ENCODE measurements at regions not wholly inside any gene's neighbourhood (a gene's known extent, or its start where the extent isn't known, plus 50 kb on each side); places are given as distances from the start of the nearest gene placed in this dataset.
"Not testable (repeated sequence)": the region's sequence is repeated elsewhere in the genome, so short reads cannot be mapped to it uniquely, and the experiment has no call there.

GRCh38 chr9:91011891-91012290 is 210.3 kb downstream of the SYK start:
- in situ Hi-C loops (cut with HindIII; ENCODE audit: low sequenced_read_pairs), result no loop called here

DNA sequence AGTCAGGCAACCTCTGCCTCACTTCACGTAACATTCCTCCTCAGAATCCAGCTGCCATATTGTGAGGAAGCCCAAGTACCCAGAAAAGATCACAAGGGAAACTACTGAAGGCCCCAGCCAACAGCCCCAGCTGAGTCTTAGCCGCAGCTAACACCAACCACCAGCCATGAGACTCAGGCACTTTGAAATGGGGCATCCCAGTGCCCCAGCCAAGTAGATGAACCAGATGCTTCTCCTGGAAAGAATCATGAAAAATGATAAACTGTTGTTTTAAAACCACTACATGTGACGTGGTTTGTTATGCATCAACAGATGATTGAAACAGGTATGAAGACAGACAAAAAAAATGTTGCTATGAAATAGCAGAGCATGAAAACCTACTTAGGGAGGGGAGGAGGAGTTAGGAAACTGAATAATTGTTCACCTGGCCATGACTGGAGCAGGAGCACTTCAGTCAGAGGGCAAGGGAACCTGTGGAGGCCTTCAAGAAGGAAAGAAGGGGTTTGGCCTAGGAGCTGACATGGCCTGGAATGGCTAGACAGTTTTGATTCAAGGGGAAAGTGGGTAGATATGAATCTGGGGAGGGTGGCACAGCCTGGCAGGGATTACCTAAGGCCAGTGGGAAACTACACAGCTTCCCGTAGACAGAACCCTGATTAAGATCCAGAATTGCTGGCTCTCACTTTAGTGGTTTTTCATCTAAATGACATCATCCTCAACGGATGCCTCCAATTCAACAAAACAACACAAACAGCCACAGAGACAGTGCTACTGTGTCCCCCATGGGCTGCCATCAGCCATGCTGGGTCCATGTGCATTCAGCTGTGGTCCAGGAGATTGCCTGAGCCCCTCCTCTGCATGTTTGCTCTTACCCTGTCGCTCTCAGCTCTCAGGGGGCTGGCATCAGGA is 211.6 kb downstream of the SYK start:
- no peak for DNase-seq (ENCODE audit: low spot score)
- in situ Hi-C loops (cut with HindIII; ENCODE audit: low sequenced_read_pairs), result no loop called here

More at GRCh38 chr9:91011891-91012290, 210.3 kb downstream of the SYK start:
- no peak for DNase-seq (ENCODE audit: low spot score)

- in situ Hi-C loops (cut with HindIII; ENCODE audit: low sequenced_read_pairs), result no loop called here
- DNase-seq (ENCODE audit: low spot score), result no peak
These were observed 215.6 kb downstream of the SYK start for GRCh38 chr9:91017245-91017644.

- DNase-seq (ENCODE audit: low spot score); in situ Hi-C loops (cut with HindIII; ENCODE audit: low sequenced_read_pairs): not testable (repeated sequence)
These were observed 218.3 kb downstream of the SYK start for GRCh38 chr9:91019871-91020270.

DNA sequence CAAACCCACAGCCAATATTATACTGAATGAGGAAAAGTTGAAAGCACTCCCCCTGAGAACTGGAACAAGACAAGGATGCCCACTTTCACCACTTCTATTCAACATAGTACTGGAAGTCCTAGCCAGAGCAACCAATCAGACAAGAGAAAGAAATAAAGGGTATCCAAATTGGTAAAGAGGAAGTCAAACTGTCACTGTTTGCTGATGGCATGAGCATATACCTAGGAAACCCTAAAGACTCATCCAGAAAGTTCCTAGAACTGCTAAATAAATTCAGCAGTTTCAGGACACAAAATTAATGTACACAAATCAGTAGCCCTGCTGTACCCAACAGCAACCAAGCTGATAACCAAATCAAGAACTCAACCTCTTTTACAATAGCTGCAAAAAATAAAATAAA is 220.0 kb downstream of the SYK start:
- DNase-seq (ENCODE audit: low spot score); in situ Hi-C loops (cut with HindIII; ENCODE audit: low sequenced_read_pairs): not testable (repeated sequence)

GRCh38 chr9:91023741-91024140 is 222.1 kb downstream of the SYK start:
- in situ Hi-C loops (cut with HindIII; ENCODE audit: low sequenced_read_pairs), result no loop called here
- DNase-seq (ENCODE audit: low spot score), result peak; percentile 7

DNA sequence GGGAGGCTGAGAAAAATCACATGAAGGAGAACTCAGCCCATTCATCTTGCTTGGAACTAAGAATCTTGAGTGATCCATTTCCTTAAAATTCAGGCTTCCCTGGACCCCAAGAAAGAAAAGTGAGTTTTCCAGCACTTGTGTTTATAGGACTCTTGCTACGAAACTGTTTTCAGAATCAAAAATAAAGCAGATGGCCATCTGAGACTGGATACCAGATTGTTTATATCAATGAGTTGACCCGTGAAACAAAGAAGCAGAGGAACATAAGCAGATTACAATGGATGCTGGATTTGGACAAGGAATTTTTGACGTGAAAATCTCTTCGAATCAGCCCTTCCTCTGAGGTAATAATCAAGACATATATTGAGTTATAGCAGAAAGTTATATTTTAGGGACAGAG is 223.2 kb downstream of the SYK start:
- in situ Hi-C loops (cut with HindIII; ENCODE audit: low sequenced_read_pairs), result no loop called here

DNA sequence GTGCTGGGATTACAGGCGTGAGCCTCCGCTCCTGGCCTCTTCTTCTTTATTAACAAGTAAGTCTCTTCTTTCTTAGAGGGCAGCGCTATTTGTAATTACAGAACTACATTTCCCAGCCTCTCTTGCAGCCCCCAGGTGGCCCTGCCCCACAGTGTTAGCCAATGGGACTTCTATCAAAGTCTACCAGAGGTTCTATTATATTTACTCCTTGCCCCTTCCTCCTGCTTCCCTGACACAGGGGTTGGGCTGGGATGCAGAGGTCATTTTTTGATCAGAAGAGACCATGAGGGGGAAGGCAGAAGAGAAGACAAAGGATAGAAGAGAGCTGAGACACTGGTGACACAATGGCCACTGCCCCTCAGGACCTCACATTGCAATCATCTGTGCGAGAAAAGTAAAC is 224.2 kb downstream of the SYK start:
- in situ Hi-C loops (cut with HindIII; ENCODE audit: low sequenced_read_pairs), result no loop called here
- DNase-seq (ENCODE audit: low spot score), result no peak

More for the DNA sequence above, 223.2 kb downstream of the SYK start:
- peak; percentile 68 for DNase-seq (ENCODE audit: low spot score)

DNA sequence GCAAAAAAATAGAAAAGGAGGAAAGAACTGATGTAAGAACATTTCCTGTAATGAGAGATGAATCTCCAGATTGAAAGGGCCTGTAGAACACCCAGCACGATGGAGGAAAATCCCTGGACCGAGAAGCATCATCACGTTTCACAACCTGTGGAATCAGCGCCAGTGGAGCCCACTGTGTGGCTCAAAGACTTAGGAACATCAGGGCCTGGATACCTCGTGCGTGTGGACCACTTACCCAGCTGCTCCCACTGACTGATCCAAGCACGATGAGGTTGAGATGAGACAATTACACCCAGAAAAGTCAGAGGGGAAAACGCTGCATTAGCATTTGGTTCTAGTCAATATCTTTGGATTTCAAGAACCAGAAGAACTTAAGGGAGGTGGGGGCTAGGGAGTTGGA is 224.6 kb downstream of the SYK start:
- in situ Hi-C loops (cut with HindIII; ENCODE audit: low sequenced_read_pairs), result no loop called here
- no peak for DNase-seq (ENCODE audit: low spot score)

GRCh38 chr9:91027005-91027404 is 225.4 kb downstream of the SYK start:
- DNase-seq (ENCODE audit: low spot score), result no peak
- in situ Hi-C loops (cut with HindIII; ENCODE audit: low sequenced_read_pairs), result no loop called here

DNA sequence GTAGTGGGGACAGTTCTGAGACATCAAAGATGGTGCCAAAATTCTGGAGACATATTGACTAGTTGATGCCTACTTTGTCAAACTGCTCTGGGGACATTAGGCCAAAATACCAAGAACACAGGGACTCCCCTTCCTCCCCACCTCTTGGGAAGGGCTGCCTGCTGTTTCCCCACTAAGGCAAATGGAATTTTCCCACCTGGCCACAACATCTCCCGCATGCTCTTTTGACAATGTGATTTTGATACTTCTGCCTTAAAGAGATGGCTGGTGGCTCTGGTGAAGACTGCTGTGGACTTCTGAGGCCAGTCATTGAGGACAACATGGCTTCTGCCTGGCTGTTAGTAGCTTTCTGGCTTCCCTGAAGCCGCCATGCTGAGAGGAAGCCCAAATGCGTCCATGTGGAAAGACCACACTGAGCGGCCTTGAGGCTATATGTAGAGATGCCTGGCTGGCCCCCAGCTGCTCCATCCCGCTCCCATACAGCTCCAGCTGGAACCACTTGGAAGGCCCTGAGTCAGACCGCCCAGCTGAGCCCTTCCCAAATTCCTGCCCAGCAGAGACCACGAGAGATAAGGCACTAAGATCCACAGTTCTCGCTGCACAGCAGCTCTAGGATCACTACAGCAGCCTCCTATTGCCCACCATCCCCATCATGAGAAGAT is 226.7 kb downstream of the SYK start:
- in situ Hi-C loops (cut with HindIII; ENCODE audit: low sequenced_read_pairs), result no loop called here
- no peak for DNase-seq (ENCODE audit: low spot score)

GRCh38 chr9:91029650-91030361 is 228.2 kb downstream of the SYK start:
- no peak for DNase-seq (ENCODE audit: low spot score)
- in situ Hi-C loops (cut with HindIII; ENCODE audit: low sequenced_read_pairs), result no loop called here

- in situ Hi-C loops (cut with HindIII; ENCODE audit: low sequenced_read_pairs), result no loop called here
These were observed 230.5 kb downstream of the SYK start for GRCh38 chr9:91032121-91032531.

DNA sequence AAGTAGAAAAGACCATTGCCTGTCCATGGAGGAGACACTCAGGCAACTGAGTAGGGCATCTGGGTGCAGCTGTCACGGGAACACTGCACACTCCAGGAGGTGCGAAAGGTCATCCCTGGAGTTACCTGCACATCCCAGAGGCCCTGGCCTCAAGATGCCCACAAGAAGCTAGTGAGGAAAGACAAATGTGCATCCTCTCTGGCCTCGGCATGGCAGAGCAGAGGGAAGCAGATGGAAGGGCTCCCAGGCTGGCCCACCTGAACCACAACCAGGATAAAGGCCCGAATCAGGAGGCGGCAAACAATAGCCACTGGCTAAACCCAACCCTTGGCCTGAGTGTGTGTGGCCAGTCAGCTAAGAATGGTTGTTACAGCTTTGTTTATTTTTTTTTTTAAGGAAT is 231.7 kb downstream of the SYK start:
- in situ Hi-C loops (cut with HindIII; ENCODE audit: low sequenced_read_pairs), result no loop called here
- DNase-seq (ENCODE audit: low spot score), result no peak

More at GRCh38 chr9:91032121-91032531, 230.5 kb downstream of the SYK start:
- DNase-seq (ENCODE audit: low spot score), result no peak

DNA sequence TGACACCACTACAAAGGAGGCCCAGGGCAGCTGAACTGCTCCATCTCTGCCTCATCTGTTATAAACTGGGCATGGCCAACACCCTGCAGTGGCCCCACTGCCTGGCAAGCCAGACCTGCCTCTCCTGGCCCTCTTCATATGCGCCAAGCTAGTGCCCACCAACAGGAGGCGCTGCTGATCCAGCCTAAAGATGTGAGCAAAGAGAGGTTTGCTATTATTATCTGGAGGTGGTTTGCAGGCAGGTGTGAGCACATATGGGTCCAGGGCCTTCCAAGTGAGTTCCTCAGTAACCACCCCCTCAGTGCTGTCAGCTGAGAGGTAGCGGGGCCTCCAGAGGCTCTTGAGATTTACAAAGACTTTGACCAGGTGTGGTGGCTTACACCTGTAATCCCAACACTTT is 232.2 kb downstream of the SYK start:
- in situ Hi-C loops (cut with HindIII; ENCODE audit: low sequenced_read_pairs), result no loop called here
- DNase-seq (ENCODE audit: low spot score), result no peak

GRCh38 chr9:91034521-91034920 is 232.9 kb downstream of the SYK start:
- in situ Hi-C loops (cut with HindIII; ENCODE audit: low sequenced_read_pairs), result no loop called here

DNA sequence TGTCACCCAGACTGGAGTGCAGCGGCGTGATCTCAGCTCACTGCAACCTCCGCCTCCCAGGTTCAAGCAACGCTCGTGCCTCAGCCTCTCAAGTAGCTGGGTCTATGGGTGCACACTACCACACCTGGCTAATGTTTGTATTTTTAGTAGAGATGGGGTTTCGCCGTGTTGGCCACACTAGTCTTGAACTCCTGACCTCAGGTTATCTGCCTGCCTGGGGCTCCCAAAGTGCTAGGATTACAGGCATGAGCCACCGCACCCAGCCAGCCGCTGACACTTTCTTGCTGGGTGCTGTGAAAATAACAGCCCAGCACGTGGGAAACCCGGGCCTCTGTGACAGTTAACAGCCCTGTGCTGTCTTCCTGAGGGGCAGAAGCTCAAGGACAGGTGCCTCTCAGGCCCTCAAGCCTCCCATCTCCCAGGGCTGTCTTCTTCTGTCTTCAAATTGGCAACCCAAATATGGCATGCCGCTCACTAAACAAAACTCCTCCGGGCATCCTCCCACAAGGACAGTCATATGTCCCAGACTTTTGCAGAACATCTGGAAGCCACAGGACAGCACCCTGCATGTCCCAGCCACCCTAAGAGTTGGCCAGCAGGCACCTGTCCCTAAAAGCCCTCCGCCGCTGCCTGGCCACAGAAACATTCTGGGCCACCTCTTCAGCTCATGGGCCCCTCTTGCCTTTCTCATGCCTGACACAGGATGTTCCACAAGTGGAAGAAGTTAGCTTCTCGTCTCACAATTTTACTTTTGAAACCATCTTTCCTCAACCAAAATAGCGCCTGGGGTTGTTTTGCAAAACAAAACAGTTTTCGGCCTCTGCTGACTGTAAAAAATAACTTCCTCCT is 233.6 kb downstream of the SYK start:
- DNase-seq (ENCODE audit: low spot score), result no peak
- in situ Hi-C loops (cut with HindIII; ENCODE audit: low sequenced_read_pairs), result no loop called here

More at GRCh38 chr9:91034521-91034920, 232.9 kb downstream of the SYK start:
- no peak for DNase-seq (ENCODE audit: low spot score)

GRCh38 chr9:91035825-91036208 is 234.2 kb downstream of the SYK start:
- in situ Hi-C loops (cut with HindIII; ENCODE audit: low sequenced_read_pairs), result no loop called here
- no peak for DNase-seq (ENCODE audit: low spot score)

DNA sequence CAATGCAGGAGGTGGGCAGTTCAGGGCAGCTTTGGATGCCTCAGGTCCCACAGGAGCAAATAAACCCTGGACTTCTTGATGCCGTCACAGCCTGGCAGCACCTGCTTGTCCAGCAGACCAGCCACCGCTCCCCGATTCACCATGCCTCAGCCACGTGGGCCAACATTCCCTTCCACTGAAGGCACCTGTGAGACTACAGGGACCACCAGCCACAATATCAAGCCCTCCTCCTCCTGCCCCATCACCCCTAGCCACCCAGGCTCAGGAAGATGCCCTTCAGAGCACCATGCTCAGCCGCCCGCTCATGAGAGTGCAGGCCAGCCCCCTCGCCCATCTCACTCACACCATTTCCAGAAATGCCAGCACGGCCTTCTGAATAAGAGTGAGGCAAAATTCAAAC is 234.7 kb downstream of the SYK start:
- DNase-seq (ENCODE audit: low spot score), result peak; percentile 13
- in situ Hi-C loops (cut with HindIII; ENCODE audit: low sequenced_read_pairs), result no loop called here

Measured in G401 (cell line).